ENCODE measurements at regions not wholly inside any gene's neighbourhood (a gene's known extent, or its start where the extent isn't known, plus 50 kb on each side); places are given as distances from the start of the nearest gene placed in this dataset.
A peak's percentile ranks its signal among the peaks of the same experiment; 100 is the strongest.

DNA sequence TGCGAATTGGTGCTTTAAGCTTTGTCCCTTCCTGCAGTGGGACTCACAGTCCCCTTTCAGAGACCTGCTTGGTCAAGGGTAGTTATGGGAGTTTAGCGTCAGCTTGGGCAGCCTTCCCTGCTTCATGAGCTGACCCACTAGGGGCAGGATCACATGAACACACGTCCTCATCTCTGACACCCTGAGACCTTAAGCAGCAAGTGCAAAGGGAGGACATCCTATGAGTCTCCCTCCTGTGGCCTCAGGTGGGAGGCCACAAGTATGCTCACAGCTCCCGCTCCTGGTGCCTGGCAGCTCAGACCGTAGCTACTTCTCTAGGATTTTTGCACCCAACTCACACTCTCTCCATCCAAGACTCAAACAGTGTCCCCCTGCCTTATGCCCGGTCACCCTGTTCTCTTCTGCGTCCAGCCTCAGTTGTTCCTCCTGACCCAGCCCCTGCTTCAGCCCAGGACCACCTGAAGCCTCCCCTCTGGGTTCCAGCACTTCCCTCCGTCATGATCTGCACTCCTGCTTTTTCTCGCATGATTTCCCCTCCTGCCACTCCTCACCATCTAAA is 136.6 kb upstream of the FAM20C start:
- DNase-seq (ENCODE audit: low spot score) = peak; percentile 45

DNA sequence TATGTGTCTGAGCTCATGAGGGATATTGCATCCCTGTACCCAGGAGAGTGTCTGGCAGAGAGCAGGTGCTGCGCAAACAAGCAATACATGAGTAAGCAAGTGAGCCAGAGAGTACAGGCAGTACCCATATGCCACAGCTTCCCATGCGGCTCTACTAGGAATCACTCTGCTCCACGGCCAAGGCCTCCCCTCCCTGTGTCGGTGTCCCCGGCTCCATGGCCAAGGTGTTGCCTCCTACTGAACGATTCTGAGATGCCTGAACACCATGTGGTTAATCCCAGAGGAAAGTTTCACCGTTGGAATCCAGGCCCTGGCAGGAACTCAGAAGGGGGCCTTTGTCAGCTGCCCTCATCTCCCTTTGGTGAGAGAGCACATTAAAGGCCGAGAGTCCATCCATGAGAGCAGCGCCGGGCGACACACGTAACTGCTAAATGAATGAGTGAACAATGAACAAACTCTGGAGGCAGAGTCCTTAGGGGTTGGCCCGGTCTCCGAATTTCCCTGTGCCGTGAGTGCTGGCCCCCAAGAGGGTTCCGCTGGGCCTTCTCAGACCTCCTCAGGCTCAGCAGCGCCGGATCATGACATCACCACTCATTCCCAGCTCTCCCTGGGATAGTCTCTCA is 136.0 kb upstream of the FAM20C start:
- DNase-seq (ENCODE audit: low spot score) = no peak

DNA sequence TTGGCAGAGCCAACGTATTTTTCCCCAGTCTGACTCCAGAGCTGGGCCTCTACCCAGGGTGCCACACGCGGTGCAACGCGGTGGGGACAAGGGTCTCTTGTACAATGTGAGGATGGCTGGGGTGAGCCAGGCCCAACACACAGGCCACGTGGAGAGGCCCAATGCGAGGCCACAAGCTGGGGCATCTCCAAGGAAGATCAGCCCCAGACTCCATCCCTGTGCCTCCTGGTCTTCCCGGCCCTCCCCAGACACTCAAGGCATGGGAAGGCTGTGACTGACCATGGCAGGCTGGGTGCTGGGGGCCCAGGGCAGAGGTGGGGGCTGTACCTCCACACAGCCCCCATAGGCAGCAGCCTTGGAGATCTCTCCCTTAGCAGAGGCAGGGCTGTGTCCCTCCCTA is 135.3 kb upstream of the FAM20C start:
- DNase-seq (ENCODE audit: low spot score) = no peak

DNA sequence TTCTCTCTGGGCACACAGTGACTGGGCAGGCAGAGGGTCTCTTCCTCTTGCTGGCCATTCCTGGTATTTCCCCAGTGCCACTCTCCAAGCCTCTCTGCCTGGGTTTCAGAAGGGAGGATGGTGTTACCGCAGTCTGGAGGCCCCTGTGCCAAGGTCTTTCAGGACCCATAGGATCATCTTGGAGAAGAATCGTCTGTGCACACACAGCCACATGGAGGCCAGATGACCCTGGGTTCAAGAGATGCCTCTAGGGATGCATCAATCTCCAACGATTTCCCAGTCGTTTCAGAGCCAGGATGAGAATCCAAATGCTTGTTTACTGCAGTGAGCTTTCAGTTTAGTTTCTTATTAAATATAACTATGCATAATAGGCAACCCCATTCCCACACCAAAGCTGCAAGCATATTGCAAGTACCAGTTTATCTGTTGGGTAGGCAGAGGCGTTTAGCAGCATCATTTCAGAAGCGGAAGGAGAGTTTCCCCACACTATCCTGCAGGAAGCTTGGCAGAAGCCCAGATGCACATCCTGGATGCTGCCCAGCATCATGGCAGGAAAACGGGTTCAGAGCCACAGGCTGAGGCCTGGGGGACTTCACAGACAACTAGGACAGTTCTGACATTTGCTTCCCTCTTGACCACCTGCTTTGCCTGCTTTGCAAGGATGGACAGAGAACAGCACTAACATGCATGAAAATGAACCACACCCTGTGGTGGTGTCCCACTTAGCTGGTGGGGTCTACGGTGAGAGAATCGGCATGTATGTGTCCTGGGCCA is 134.7 kb upstream of the FAM20C start:
- DNase-seq (ENCODE audit: low spot score) = no peak

DNA sequence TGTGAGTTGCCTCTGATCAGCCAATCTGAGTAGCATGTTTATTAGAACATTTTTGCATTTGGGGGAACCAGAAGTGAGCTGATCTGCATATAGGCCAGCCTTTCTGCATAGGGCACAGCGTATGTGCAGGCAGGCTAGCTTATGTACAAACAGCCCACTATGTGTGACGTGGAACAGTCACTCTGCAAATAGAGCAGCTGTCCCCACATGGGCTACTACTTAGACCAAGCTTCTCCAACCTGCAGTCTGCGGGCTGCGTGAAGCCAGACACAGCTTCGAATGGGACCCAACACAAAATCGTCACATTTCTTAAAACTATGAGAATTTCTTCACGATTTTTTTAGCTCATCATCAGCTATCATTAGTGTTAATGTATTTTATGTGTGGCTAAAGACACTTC is 134.1 kb upstream of the FAM20C start:
- no peak for DNase-seq (ENCODE audit: low spot score)

DNA sequence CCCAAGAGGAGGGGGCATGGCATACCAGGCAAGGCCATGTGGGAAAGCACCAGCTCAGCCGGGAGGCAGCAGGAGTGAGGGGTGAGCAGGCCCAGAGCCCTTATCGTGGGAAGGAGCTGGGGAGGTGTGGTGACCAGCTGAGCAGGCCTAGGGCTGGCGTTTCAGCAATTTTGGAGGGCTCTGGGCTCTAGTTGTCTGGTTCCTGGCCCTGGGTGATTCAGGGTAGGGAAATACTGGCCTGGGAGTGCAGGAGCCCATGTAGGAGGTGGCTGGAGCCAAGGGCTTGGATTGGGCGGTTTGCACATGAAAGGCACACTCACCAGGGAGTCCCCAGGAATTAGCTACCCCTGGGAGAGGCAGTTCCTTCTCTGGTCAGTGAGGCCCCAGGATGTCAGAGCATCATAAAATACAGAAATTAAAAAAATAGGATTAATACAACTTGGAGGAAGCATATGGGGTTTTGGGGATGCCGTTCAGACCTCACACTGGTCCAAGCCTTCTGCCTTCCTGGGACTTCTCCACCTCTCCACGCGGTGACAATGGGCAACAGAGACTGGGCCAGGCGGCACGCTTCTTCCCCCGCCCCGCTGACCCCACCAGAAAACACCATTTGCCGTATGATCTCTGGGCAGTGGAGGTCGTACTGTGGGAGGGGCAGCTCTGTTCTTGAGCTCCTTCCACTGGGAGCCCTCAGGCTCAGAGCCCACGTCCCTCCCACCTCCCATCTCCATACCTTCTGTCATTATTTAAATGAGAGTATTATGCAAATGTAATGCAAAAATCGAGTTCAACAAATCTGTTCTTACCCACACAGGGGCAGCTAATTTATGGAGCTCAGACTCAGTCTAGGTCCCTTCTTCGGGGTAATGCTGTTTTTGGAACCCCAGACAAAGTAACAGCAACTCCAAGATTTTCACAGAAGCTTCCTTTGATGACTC is 133.0 kb upstream of the FAM20C start:
- no peak for DNase-seq (ENCODE audit: low spot score)

DNA sequence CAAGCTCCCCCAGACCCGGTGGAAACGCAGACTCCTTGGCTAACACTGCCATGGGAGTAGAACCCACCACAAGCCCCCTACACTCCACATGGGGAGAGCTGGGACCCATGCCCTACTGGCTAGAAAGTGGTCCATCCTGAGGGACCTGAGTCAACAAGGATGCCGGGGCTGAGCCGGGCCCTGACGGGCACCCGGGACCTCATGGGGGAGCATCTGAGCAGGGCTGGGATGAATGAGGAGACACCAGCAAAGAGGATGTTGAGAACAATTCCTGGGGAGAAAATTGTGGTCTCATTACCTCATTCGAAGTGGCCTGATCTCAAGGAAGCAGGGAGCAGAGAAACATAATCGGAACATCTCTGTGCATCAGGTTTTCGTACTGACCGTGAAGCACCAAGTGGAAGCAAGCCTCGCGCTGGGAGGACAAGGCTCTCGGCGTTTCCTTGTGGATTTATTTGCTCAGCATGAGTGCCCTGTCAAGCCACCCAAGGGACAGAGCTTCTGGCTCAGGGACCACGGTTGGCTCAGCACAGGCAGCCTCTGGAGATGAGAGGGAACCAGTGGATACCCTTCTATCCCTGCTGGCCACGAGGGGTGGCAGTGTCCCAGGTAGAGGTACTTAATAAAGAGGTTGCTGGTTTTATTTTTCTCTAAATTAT is 132.2 kb upstream of the FAM20C start:
- no peak for DNase-seq (ENCODE audit: low spot score)

DNA sequence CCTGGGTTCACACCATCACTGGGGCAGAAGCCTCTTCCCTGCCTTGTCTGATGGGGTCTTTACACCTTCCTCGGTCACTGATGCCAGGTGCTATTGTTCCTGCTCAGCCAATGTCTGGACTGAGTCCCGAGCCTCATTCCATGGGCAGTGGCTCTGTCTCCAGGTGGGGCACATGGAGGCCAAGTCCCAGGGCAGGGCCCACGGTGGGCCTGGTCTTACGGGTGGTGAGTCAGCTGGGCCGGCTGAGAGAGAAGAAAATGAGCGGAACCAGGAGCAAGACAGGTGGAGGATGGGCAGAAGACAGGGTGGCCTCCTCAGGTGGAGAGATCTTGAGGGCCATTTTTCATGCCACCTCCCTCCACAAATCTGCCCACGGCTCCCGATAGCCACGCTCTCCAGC is 131.7 kb upstream of the FAM20C start:
- no peak for DNase-seq (ENCODE audit: low spot score)

DNA sequence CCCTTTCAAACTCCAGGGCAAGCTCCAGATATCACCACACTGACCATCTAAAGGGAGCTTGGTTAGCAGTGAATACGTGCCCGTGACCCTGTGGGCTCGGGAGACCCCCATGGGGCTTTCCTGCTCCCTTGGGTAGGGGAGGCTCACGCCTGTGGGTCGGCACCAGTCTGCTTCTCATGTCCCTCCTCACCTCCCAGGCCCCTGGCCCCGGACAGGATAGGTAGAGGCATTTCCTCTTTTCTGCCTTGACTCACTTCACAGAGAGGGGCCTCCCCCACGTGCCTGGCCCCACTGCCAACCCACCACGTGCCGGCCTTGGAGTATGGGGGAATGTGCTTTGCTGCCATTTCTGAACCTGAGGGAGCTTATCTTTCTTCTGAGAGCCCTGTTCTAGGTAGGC is 131.3 kb upstream of the FAM20C start:
- DNase-seq (ENCODE audit: low spot score) = no peak

DNA sequence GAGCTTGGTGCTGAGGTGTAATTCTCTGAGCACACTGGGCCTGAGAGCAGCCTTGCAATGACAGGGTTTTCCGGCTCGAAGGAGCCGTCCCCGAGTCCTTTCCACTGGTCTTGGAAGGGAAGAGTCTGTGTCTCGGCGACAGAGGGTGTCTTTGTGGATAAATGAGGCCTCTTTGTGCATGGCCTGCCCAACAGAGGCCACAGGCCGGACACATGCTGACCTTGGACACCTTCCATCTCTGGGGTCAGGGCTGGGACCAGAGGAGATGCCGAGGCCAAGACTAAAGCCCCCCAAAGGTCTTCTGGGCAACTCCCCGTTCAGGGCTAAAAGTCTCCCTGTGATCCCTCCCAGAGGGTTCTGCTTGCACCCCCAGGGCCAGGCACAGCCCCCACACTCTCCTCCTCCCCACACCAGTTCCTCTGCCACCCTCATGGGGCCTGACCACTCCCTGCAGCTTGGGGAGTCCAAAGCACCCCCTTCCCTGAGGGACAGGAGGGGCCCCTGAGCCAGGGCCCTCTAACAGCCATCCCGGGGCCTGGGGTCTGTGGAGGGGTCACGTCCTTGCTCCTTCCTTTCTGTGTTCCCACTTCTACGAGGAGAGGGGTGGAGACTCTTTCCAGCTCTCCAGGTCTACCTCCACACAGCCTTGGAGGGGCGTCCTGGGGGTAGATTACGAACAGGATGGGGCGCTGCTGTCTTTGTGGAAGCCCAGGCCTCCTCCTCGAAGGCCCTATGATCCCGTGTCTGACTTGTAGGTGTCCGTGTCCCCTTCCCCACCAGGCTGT is 130.6 kb upstream of the FAM20C start:
- DNase-seq (ENCODE audit: low spot score) = no peak

DNA sequence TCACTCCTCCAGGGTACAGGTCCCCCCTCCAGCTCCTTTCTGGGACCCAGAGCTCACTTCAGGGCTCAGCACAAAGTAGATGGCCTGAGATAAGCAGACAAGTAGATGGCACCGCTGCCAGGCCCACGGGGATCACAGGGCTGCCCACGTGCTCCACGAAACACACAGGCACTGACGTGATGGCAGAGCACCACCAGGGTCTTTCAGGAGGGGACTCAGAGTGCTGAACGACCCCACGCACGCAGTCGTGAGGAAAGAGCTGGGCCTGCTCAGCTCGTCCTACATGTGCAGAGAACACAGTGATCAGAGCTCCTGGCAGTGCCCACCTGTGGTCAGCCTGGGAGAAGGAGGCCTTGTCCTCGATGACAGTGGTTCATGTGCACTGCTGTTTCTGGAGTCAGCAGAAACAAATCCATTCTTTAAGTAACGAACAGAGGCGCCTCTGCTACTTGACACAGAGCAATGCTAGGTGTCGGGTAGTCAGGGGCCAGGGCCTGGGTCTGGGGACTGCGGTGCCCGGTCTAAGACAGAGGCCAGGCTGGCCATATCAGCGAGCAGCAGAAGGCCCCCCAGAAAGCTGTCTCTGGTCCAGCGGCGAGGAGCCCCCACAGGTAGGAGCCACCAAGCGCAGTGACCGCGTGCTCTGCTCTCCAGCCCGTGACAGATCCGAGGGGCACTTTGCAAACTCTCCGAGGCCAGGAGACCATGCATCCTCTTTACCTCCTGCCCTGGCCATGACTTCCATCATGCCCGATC is 129.8 kb upstream of the FAM20C start:
- DNase-seq (ENCODE audit: low spot score) = no peak

DNA sequence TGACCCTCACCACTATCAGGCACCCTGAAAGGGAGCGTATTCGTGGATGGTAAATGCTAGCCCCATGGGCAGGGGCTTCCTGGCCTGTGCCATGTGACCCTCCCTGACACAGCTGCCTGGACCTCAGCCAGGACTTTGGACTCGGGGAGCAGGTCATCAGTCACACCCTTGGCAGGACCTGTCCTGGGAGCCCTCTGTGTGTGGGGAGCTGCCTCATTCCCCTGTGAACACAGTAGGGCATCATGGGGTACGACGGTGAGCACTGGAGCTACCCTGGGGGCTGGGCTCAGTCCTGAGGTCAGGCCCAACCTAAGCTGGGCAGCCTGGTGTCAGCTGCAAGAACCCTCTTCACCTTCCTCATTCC is 129.3 kb upstream of the FAM20C start:
- DNase-seq (ENCODE audit: low spot score) = no peak

DNA sequence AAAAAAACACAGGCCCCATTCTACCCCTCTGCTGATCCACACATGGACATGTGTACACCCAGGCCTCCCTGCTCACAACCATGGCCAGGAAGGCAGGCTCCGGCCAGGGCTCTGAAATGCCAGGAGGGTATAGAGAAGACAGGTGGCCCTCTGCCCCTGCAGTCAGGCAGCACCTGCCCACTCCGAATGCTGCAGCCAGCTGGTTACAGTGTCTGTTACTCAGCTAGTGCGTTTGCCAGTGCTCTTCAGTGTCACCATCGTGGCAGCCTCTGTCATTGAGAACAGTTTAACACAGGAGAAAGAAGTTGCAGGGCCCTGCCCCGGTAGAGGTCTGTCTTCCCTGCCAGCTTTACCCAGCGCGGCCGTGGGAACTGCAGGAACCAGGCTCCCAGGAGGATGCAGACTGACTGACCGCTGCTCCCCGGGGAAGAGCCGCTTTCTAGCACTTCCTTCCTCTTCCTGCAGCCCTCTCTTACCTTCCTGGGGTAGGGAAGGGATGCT is 128.8 kb upstream of the FAM20C start:
- no peak for DNase-seq (ENCODE audit: low spot score)

DNA sequence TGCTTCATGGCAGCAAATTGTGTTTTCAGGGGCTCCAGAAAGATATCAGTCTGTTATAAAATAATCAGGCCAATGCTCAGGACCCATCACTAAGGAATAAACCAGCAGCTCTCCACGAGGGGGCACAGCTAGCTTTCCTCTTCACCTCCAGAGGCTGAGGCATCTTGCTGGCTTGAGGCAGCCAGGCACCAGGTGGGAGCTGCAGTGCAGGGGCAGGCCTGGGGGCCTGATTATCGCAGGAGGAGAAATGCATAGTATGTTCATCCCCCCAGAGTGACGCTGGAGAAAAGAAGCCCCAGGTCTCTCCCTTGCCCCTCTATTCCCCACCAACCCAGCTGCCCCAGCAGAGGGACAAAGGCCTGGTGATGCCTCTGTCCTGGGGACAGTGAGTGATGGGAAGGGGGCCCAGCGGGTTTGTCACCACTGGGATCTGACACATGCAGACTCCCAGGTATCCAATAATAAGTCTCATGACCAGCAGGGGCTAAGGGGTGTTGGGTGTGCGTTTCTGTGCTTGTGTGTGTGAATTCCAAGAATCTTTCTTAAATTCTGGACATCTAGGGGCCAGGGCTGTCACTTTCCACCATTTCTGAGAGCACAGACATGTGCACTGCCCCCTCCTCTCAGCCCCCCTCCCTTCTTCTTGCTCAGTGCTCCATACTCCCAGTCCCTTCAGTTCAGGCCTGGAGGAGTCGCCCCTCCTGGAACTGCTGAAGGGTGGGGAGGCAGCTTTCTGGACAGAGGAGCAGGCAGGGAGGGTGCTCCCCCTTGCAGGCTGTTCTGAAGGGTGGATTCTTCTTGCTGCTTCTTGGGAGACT is 128.1 kb upstream of the FAM20C start:
- DNase-seq (ENCODE audit: low spot score) = peak; percentile 81

DNA sequence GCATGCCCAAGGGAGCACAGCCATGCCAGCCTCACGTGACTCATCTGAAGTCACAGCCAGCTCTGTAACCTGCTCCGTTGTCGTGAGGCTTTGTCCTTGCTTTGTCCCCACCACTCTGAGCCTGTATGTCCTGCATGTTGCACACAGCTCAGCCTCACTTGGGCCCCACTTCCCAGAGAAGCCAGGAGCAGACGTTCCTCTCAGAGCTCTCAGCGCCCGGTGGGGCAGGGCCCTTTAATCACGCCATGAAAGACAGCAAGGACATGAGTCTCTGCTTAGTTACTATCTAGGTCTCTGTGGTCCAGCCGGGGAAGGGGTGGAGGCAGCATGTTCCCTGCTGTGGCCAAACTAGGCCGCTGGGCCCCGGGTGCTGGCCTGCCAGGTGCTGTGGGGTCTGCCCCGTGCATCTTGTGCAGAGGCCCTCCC is 127.4 kb upstream of the FAM20C start:
- no peak for DNase-seq (ENCODE audit: low spot score)

DNA sequence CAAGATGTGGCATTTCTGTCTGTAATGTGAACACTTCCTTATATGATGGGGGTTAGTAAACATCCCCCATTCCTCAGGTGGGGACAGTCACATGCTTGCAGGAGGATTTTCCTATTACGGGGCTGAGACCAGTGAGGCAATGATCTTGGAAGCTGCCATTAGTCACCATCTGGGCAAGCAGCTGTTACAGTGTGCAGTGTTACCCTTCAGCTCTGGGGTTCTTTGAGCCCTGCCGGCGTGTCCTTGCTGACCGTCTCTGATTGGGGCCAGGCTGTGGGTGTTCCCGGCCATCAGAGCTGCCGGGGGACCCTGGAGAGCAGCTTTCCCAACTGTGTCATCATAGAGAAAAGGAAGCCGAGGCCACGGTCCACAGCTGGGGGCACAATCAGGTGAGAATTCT is 126.8 kb upstream of the FAM20C start:
- no peak for DNase-seq (ENCODE audit: low spot score)

DNA sequence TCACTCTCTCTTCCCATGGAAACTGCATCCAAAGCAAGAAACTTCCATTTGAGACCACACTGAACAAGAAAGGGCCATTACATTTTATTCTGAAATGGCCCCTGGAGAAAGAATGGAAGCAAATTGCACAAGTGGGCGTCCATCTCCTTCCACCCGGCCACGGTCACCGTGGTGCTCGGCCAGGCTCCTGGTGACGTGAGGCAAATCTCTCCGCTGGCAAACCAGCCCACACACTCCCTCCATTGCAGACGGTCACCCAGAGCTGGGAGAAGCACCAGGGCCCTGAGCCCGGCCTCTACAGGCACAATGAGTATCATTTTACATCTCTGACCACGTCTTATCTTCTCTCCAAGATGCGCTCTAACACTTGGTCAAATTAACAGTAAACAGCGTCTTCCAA is 126.1 kb upstream of the FAM20C start:
- no peak for DNase-seq (ENCODE audit: low spot score)

DNA sequence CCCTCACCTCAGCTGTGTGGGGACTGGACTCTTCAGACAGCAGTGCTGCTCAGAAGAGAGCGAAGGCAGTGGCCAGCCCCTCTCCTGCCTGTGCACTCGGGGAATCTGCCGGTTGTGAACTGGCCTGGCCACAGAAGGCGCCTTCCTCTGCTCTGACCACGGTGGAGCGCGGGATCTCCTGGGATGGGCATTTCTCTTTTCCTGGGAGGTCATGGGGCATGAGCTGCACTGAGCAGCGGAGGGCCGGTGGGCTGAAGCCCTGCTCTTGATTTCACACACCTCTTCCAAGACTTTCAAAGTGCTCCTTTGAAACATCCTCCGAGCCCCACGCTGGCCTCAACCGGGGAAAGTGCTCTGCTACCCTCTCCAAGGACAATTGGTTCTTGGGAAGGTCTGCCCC is 125.6 kb upstream of the FAM20C start:
- DNase-seq (ENCODE audit: low spot score) = no peak

Data from HT-29 (cell line).